Stimulated activated CD4-positive, alpha-beta T cell treated with anti-CD3 and anti-CD28 coated beads, Interleukin-4, amount 100 ng/mL, for 24 hours (primary cell): ENCODE measurements at regions not wholly inside any gene's neighbourhood (a gene's known extent, or its start where the extent isn't known, plus 50 kb on each side); places are given as distances from the start of the nearest gene placed in this dataset.
"Not testable (repeated sequence)": the region's sequence is repeated elsewhere in the genome, so short reads cannot be mapped to it uniquely, and the experiment has no call there.

Source experiments
- DNase-seq: peaks from one replicate; pipeline ENCODE4 v3.0.0-alpha.2; 2020

- DNase-seq: no peak
Observed at GRCh38 chr2:48045613-48046012, 139.3 kb upstream of the FBXO11 start.

- DNase-seq: no peak
Observed at GRCh38 chr2:48048476-48049171, 142.3 kb upstream of the FBXO11 start.

- DNase-seq: no peak
Observed at GRCh38 chr2:48049371-48049770, 143.1 kb upstream of the FBXO11 start.

GRCh38 chr2:48050711-48051110, 144.4 kb upstream of the FBXO11 start:
- DNase-seq: no peak

- no peak for DNase-seq
Observed at GRCh38 chr2:48059975-48060374, 153.7 kb upstream of the FBXO11 start.

GRCh38 chr2:48061656-48062055, 155.4 kb upstream of the FBXO11 start:
- not testable (repeated sequence) for DNase-seq

- DNase-seq: no peak
Observed at GRCh38 chr2:48065096-48065495, 158.8 kb upstream of the FBXO11 start.

- no peak for DNase-seq
Observed at GRCh38 chr2:48066000-48066399, 159.7 kb upstream of the FBXO11 start.

GRCh38 chr2:48069769-48070168, 163.5 kb upstream of the FBXO11 start:
- no peak for DNase-seq

GRCh38 chr2:48070415-48070814, 164.1 kb upstream of the FBXO11 start:
- DNase-seq: no peak

- no peak for DNase-seq
Observed at GRCh38 chr2:48072583-48072982, 166.3 kb upstream of the FBXO11 start.

- no peak for DNase-seq
Observed at GRCh38 chr2:48075631-48076030, 169.3 kb upstream of the FBXO11 start.

- no peak for DNase-seq
Observed at GRCh38 chr2:48080534-48081316, 174.4 kb upstream of the FBXO11 start.

GRCh38 chr2:48081317-48081628, 175.0 kb upstream of the FBXO11 start:
- DNase-seq: no peak

- DNase-seq: no peak
Observed at GRCh38 chr2:48085888-48086287, 179.6 kb upstream of the FBXO11 start.

GRCh38 chr2:48088994-48089393, 182.7 kb upstream of the FBXO11 start:
- DNase-seq: no peak

GRCh38 chr2:48089644-48090043, 183.3 kb upstream of the FBXO11 start:
- no peak for DNase-seq

- DNase-seq: no peak
Observed at GRCh38 chr2:48092846-48093803, 186.8 kb upstream of the FBXO11 start.

- not testable (repeated sequence) for DNase-seq
Observed at GRCh38 chr2:48096765-48097164, 190.5 kb upstream of the FBXO11 start.

- DNase-seq: no peak
Observed at GRCh38 chr2:48098539-48098938, 192.2 kb upstream of the FBXO11 start.

- no peak for DNase-seq
Observed at GRCh38 chr2:48104418-48104817, 198.1 kb upstream of the FBXO11 start.

- no peak for DNase-seq
Observed at GRCh38 chr2:48105848-48106247, 199.6 kb upstream of the FBXO11 start.

- DNase-seq: no peak
Observed at GRCh38 chr2:48107326-48107925, 201.1 kb upstream of the FBXO11 start.
